HG03135 (cell line): ENCODE measurements at regions not wholly inside any gene's neighbourhood (a gene's known extent, or its start where the extent isn't known, plus 50 kb on each side); places are given as distances from the start of the nearest gene placed in this dataset.

Source experiments
- ATAC-seq: cut with Tn5 transposase; IDR thresholded peaks from one replicate; pipeline ENCODE4 v1.9.1; 2021; ENCODE audit warnings: mild to moderate bottlenecking, moderate library complexity; ENCODE audit not compliant: unreplicated experiment

DNA sequence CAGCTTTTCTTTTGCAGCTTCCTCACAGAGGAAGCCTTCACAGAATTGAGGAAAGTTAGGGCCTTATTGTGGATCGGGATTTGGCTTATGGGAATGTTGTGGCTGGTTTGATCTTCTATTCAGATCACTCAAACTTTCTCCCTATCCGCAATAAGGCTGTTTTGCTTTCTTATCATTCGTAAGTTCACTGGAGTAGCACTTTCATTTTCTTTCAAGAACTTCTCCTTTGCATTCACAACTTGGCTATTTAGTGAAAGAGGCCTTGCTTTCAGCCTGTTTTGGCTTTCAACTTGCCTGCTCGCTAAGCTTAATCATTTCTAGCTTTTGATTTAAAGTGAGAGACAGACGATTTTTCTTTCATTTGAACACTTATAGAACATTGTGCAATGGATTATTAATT lies 181.9 kb upstream of the B3GALT2 start:
- no peak for ATAC-seq

DNA sequence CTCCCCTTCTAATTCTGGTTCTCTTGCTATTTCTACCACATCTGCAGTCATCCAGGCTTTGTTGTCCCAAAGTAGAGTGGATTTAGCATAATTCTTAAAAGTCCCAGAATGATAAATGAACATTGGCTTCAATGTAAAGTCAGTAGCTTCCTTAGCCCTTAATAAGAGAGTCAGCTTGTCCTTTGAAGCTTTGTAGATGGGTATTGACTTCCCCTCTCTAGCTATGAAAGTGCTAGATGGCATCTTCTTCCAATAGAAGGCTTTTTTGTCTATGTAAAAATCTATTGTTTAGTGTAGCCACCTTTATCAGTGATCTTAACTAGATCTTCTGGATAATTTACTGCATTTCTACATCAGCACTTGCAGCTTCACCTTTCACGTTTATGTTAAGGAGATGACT lies 181.4 kb upstream of the B3GALT2 start:
- no peak for ATAC-seq

DNA sequence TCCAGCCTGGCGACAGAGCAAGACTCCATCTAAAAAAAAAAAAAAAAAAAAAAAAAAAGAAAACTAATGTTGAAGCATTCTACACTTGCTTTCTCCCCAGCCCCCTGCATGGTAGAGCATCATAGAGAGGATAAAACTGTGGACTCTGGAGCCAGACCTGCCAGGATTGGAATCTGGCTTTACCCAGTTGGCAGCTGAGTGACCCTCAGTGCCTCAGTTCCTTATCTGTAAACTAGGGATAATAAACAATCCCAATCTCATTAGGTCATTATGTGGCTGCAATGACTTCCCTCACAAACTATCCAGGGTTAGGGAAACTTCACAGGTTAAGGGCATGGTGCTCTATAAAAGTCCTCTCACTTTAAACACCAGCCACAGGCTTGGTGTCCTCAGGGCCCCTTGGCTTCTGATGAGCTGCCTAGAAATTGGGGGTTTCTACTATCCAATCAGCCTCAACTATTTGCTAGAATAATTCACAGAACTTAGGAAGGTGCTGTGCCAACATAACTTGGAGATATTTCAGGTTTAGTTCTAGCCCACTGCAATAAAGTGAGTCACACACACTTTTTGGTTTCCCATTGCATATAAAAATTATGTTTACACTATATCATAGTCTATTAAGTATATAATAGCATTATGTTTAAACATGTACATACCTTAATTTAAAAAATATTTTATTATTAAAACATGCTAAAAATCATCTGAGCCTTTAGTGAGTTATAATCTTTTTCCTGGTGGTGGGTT lies 180.5 kb upstream of the B3GALT2 start:
- no peak for ATAC-seq

DNA sequence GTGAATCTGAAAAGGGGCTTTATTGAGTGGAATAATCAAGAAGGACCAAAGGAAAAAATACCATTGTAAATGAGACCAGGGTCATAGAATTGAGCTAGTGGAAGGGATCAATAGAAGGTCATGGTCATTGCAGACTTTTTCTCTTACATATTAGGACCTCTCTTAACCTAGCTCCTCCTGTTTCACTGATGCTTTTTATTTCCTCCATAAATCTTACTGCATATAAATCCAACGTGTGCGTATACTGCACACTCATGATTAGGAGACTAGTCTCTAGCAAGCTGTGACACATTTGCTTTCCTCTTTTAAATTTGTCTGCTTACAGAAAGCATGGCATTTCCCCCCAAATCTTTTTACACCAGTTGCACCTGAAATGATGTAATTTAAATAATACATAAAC lies 179.6 kb upstream of the B3GALT2 start:
- ATAC-seq = no peak

DNA sequence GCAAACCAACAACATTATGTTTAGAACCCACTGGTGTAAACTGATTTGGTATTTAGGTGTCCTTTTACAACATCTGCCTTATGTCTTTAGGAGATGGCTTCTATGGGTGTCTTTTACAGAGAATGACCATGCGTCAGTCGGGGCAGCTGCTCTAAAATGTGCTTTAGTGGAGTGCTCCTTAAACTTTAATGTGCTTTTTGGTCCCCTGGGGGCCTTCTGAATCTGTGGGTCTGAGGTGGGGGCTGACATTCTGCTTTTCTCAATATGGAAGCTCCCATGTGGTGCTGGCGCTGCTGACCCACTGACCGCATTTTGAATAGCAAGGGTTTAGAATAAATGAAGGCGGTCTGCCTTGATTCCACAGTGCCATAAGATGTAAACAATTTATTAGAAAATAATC lies 173.2 kb upstream of the B3GALT2 start:
- no peak for ATAC-seq

DNA sequence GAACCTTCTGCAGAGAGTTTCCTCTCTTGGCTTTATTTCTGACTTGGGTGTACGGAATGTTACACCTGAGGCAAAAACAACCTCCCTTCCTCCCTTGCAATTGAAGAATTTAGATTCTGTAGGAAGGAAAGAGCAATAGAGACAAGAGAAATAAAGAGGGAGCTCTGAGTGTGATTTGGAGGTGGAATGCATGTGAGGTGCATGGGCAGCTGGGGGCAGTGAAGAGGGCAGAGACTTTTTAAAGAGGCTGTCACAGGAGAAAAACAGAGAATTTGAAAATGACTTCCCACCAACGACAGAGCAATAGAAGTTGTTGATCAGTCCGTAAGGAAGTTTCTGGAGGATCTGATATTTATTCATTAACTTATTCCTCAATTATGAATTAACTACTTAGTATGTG lies 172.0 kb upstream of the B3GALT2 start:
- no peak for ATAC-seq

DNA sequence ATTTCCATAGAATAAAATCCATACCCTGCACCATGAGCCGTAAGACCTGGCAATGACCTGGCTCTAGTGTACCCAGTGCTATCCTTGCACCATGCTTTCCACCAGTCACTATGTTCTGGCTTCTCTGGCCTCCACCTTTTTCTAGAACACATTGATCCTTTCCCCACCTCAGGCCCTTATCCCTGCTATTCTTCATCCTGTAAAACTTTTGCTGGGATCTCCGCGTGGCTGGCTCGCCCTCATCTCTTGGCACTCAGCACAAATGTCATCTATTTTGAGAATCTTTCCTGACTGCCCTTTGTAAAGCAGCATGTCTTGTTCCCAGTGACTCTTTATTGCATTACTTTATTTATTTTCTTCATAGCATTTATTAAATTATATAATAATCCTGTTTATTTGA lies 169.8 kb upstream of the B3GALT2 start:
- ATAC-seq = no peak

DNA sequence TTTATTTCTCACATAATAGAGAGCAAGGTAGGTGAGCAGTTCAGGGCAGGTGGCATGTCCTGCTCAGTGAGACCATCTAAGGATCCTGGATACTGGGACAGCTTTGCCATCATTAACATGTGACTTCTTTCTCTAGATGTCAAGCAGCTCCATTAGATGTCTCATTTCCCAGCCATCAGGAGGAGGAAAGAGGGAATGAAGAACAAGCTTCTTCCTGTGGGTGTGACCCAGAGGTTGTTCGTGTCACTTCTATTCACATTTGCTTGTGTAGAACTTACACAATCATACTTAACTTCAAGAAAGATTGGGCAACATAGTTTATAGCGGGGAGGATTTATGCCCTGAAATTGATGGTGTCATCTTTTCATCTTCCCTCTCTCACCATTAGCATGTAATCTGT lies 169.2 kb upstream of the B3GALT2 start:
- ATAC-seq = no peak

DNA sequence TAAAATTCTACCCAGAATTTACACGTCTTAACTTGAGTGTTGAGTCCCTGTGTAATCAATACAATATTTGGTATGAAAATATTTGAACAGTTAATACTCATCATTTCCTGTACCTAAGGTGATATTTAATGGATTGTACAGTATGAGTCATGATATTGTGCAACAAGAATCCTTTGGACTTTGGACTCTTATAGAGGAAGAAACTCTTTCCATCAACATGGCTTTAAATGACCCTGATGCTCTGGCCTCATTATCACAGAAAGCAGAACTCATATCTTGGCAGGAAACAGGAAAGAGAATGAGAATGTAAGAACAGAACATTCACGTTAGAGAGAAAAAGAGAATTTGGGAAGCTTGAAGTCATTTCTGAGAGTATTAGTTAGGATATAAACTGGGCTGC lies 168.8 kb upstream of the B3GALT2 start:
- ATAC-seq = no peak

DNA sequence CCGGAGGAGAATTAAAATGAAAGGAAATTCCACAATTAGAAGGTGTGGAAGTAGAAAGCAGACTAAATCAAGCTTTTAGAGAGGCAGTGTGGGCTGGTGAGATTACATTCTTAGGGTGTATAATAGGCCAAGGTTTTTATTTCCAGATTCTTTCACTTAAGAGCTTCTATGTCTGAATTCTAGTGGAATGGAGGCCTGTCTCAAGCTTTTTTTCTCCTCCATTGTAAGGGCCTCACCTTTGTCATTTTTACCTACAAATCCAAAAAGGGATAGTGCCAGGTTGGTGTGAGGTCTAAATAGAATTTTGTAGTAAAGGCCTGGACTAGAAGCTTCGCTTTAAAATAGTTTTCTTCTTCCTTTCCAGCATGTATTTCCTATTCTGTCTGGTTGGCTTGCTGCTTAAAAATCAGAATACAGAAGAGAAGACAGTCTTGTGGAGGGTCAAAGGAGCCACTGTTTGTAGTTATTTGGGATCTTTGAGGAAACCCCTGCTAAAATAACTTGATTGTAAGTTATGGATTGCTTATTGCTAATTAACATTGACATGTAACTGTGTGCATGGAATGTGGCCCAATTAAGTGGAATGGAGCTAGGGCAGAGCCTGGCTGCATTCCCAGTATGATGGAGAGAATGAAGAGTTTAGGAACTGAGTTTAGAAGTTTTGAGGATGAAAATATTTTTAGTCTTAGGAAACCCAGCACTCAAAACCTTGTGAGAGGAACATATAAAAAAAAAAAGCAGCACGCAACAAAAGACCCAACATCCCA lies 162.5 kb upstream of the B3GALT2 start:
- ATAC-seq = no peak

DNA sequence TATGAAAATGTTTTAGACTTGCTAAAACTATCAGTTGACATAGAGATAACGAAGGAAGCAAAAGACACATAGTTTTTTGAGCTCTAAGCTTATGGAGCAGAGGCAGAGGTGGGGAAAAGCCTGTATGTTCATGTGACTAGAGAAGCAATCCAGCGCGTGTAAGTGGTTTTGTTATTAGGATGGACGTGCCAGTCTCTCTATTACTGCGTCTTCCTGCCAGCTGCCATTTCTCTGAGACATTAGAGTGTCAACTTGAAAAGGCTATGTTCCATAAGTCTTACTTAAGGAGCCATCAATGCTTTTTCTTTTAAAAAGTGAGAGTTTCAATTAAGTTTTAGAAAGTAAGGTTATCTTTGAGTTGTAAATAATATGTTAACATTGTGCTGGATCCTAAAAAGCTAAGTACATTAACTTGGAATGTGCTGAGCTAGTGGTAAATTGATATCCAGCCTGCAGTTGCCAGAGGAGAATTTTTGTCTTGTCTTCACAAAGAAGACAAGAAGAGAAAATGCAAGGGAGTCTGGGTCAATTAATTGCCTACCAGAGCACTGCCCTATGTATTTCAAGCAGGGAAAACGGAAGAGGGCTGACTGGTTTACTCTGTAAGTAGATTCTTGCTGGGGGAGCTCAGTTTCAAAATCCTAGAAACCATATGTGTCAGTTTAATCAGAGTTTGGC lies 161.8 kb upstream of the B3GALT2 start:
- ATAC-seq = no peak

DNA sequence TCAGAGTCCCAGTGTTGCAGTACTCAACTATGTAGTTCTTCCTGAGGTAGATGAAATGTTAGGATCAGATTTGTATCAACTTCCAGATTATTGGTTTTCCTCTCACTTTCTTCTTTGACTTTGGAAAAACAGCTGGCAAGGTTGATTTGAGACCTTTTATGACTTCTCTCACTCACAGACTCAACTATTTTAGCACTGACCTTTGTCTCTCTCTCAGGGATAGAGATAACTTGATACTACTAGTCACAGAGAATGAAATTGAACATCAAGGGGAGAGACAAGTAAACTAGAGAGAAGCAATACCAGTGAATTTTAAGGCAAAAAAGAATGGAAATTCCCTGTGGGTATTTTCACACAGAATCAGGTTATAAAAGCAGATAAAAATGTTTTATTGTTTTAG lies 159.7 kb upstream of the B3GALT2 start:
- no peak for ATAC-seq

DNA sequence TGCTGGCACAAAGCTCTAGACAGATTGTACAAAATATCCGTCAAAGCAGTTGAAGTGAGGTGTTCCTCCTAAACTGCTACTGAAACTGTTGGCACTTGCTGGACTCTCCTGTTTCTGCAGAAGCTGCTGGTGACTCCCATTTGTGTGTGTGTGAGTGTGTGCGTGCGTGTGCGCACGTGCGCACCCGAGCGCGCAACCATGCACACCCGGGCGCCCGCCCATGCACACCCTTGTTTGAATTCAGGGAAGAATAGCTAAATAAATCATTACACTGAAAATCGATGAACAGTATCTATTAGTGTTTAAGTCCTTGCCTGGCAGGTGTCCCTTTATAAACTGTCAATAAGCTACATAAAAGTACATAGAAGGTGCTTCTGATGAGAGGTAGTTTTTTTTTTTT lies 156.4 kb upstream of the B3GALT2 start:
- no peak for ATAC-seq

DNA sequence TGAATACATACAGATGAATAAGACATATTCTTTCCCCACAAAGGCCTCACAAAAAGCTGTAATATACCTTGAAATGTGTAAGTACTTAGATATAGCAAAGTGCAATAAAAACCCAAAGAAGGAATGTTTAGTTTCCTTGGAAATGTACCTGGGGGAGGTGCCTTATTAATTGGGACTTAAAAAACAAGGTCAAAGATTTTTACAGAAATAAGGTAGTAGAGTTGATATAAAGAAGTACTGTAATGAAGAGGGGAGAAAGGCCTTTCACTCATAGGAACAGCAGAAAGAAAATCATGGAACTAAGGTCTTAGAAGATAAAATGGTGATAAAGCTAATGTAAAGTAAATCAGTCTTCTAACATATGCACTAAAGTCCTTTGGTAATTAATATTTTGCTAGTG lies 153.9 kb upstream of the B3GALT2 start:
- ATAC-seq = no peak

DNA sequence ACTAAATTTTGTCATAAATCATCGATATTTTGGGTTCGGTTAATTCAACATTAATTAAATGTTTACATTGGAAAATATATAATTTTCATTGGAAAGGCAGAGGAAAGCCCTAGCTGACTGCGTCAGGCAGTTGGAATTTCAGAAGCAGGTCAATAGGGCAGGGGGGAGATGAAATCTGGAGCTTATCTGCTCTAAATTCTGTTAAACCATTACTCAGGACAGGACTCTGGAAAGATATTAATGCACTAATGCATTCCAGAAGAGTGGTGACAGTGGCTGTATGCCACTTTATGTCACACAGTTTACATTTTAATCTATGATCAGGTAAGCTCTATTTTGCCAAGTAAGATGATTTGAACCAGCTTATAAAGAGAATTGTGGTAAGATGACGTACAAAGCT lies 153.0 kb upstream of the B3GALT2 start:
- ATAC-seq = no peak

DNA sequence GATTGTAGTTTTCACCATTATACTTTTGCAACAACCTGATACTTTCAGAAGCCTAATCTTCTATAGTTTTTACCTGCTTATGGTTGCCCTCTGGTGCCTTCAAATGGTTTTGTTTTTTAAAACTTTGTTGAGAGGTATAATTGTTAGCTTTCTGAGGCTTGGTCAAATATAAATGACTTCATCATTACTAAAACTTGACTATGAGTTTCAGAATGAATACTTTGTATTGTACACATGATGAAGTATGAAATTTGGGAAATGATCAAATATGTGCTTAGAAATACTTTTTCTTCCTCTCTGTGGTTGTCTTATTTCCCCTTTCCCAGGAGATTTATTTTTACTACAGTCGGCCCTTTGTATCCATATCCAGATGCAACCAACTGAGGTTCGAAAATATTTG lies 151.8 kb upstream of the B3GALT2 start:
- ATAC-seq = no peak

DNA sequence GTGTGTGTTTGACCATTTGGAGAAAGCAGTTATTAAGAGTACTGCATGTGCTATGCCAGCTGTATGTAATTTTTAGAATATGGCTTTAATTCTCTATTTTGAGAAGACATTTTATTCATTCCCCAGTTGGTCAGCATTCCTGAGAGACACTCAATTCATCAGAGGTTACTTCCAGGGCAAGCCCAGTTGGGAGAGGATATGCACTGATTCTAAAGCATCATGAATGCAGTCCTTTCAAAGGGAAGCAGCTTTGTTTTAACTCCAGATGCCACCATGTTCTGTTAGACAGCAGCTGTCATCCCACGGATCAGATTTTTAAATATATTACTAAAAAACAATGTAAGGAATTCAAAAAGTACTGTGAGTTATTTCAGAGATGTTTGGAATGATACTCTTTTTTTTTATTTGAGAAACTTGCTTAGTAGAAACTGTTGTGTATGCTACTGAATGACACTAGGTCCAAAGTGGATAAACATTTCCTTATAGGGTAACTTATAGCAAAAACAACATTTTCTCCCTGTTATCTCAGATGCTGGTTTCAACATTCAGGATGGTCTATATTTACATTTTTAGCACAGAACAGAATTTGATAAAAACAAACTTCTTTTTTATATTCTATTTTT lies 149.5 kb upstream of the B3GALT2 start:
- no peak for ATAC-seq

DNA sequence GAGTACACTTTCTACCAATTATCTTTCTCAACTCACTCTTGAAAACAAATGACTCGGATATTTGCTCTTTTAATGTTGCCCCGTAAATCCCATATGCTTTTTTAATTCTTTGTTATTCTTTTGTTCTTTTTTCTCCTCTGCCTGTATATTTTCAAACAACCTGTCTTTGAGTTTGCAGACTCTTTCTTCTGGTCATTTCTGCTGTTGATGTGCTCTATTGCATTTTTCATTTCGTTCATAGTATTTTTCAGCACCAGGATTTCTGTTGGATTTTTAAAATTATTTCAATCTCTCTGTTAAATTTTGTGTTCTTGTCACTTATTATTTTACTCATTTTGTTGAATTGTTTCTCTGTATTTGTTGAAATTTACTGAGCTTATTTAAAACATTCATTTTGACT lies 146.8 kb upstream of the B3GALT2 start:
- ATAC-seq = no peak

DNA sequence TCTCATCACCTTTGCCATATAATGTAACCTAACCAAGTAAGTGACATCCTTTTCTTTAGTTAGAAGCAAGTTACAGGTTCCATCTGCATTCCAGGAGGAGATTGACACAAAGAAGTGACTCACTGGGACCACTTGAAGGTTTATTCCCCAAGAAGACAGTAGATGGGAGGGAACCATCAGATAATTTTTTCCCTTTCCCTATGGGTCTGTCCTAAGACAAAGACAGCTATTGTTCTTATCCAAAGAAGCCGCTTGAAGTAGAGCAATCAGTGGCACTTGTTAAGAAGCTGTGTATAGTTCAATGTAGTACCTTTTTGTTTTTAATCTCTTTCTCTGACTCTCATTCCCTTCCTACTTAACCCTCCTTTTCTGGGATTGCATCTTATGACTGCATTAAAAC lies 139.9 kb upstream of the B3GALT2 start:
- no peak for ATAC-seq

DNA sequence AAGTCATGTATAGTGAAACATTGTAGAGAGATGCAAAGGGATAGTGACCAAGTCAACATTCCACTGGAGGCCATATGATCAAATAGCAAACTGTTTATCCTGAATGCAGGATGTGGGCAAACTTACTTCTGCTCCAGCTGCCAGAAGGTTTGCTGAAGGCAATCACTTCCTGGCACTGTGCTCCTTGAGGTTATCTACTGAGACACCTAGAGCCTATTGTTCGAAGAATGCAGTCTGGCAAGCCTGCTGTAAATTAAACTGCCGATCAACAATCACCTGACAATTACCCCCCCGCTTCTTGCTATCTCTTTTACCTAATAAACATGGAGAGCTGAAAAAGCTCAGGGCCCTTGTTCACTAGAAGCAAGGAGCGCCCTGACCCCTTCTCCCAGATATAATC lies 139.4 kb upstream of the B3GALT2 start:
- no peak for ATAC-seq

DNA sequence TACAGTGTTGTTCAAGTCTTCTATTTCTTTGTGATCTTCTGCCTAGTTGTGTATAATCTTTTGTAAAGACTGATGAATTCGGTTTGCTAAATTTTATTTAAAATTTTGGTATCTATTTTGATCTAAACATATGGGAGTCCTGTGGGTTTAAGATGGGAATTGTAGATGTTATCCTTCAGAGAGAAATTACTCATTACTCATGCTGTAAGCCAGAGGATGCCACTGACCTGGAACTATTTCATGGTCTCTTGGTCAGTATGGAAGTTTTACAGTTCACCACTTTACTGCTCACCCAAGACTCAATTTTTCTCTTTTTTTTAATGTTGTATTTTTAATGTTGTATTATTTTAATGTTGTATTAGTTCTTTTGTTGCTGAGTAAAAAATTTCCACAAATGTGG lies 138.6 kb upstream of the B3GALT2 start:
- ATAC-seq = no peak

DNA sequence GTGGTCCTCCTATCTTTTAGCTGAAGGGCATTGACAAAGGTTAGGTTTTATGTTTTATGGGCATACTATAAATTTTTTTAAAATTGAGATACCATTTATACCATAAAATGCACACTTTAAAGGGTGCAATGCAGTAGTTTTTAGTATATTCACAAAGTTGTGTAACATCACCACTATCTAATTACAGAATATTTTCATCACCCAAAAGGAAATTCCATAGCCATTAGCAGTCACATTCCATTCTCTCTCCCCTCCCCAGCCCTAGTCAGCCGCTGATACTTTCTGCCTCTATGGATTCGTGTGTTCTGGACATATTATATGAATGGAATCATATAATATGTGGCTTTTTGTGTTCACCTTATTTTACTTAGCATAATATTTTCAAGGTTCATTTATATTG lies 135.8 kb upstream of the B3GALT2 start:
- ATAC-seq = no peak
